Stimulated activated CD4-positive, alpha-beta T cell treated with anti-CD3 and anti-CD28 coated beads, Interleukin-2, amount 100 ng/mL, for 48 hours (primary cell): ENCODE measurements at regions not wholly inside any gene's neighbourhood (a gene's known extent, or its start where the extent isn't known, plus 50 kb on each side); places are given as distances from the start of the nearest gene placed in this dataset.

ENCODE experiments used
- DNase-seq, 2 donors: peaks; one replicate each; pipeline ENCODE4 v3.0.0-alpha.2; 2020

- no peak for DNase-seq
Measured at GRCh38 chr2:145038041-145038525, 518.2 kb upstream of the ZEB2 start.

- no peak for DNase-seq
Measured at GRCh38 chr2:145036421-145037011, 516.6 kb upstream of the ZEB2 start.

GRCh38 chr2:145034511-145034910, 514.6 kb upstream of the ZEB2 start:
- no peak for DNase-seq

GRCh38 chr2:145033438-145033837, 513.5 kb upstream of the ZEB2 start:
- no peak for DNase-seq

GRCh38 chr2:145032791-145033190, 512.9 kb upstream of the ZEB2 start:
- DNase-seq = no peak

- DNase-seq = no peak
Measured at GRCh38 chr2:145029873-145030272, 510.0 kb upstream of the ZEB2 start.

GRCh38 chr2:145029081-145029480, 509.2 kb upstream of the ZEB2 start:
- no peak for DNase-seq

GRCh38 chr2:145028101-145028920, 508.4 kb upstream of the ZEB2 start:
- no peak for DNase-seq

- no peak for DNase-seq
Measured at GRCh38 chr2:145026456-145027455, 506.8 kb upstream of the ZEB2 start.

GRCh38 chr2:145025382-145025781, 505.5 kb upstream of the ZEB2 start:
- DNase-seq = no peak

- DNase-seq = no peak
Measured at GRCh38 chr2:145023334-145023934, 503.5 kb upstream of the ZEB2 start.

GRCh38 chr2:145022666-145023333, 502.9 kb upstream of the ZEB2 start:
- no peak for DNase-seq

GRCh38 chr2:145021962-145022665, 502.2 kb upstream of the ZEB2 start:
- no peak for DNase-seq

GRCh38 chr2:145020694-145021093, 500.8 kb upstream of the ZEB2 start:
- no peak for DNase-seq

- DNase-seq = no peak
Measured at GRCh38 chr2:145020139-145020538, 500.2 kb upstream of the ZEB2 start.

GRCh38 chr2:145018502-145018901, 498.6 kb upstream of the ZEB2 start:
- DNase-seq = no peak

- no peak for DNase-seq
Measured at GRCh38 chr2:145017149-145017548, 497.2 kb upstream of the ZEB2 start.

- DNase-seq = no peak
Measured at GRCh38 chr2:145016711-145017110, 496.8 kb upstream of the ZEB2 start.

GRCh38 chr2:145015561-145015960, 495.6 kb upstream of the ZEB2 start:
- DNase-seq = no peak

- no peak for DNase-seq
Measured at GRCh38 chr2:145012806-145013205, 492.9 kb upstream of the ZEB2 start.

GRCh38 chr2:145012214-145012670, 492.3 kb upstream of the ZEB2 start:
- no peak for DNase-seq
